ENCODE measurements at regions not wholly inside any gene's neighbourhood (a gene's known extent, or its start where the extent isn't known, plus 50 kb on each side); places are given as distances from the start of the nearest gene placed in this dataset.
A peak's percentile ranks its signal among the peaks of the same experiment; 100 is the strongest.

DNA sequence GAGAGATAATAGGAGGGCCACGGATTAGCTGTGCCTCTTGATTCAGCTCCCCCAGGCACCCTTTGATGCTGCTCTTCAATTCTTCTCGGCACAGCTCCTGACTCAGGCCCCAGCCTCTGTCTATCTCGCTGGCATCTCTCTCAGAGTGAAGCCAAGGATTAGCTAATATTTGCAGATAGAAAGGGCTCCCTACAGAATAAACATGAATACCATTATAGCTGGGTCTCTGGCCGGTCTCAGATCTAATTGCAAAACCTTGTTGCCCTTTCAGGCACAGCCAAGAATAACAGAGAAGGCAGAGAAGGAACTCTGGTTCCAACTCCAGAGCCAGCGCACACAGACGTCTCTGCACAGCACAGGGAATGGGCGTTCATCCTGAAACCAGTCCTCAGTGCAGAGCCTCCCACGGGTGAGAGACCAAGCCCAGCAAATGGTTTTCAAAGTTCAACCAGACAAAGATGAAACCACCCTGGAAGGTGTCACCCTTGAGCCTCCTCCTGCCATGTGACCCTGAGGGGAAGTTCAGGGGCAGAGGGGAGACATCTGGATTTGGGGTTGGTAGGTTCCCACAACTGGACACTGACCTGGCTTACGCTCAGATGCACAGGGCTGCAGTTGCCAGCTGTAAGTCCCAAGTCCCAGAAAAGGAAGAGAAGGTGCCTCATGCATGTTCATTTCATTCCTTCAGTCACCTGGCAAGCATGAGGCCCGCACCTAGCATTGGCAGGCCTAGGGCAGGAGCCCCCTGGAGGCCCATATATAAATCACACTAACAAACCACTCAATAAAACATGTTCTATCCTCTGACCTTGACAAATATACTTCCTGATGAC, 394.0 kb downstream of the NPHP4 start:
- no peaks in the 10 kb centered on the region for H3K4me1 ChIP-seq (ENCODE audit: control insufficient read depth in 1 of 2, insufficient read depth in 2 of 2, low read length in 2 of 2)
- H3K4me2 ChIP-seq (ENCODE audit: low read length) = no peak overlapping the region
- H3K79me2 ChIP-seq (ENCODE audit: insufficient read depth, low read length) = no peaks in the 10 kb centered on the region
- H3K27ac ChIP-seq (ENCODE audit: low read depth, low read length) = no peak overlapping the region
- ChIA-PET CTCF (interaction anchor here (0.8 kb wide), 1 partner anchor 88 kb away, joined by 3 read pairs; no protein-coding TSS in a partner anchor), POLR2A (no interaction called here), RAD21 (ENCODE audit: low non-redundant PET in 1 of 2, low total read pairs in 2 of 2, uncharacterized antibody in 2 of 2, unreplicated experiment in 2 of 2) (no interaction called here)
- DNase-seq (ENCODE audit: low read depth, low spot score) = no peak
- H3K36me3 ChIP-seq (ENCODE audit: control insufficient read depth in 1 of 2, insufficient read depth in 2 of 2, low read length in 2 of 2) = no peaks in the 10 kb centered on the region
- peak; percentile 20; the same call in 1 of the 2 replicates for TF ChIP-seq RAD21 (IDR thresholded peaks at IDR 0.05; ENCODE audit: low read depth)
- no peak for TF ChIP-seq CEBPB (IDR thresholded peaks at IDR 0.05; ENCODE audit: low read depth)
- TF ChIP-seq JUND (IDR thresholded peaks at IDR 0.05) = no peak
- TF ChIP-seq, protein P1, sequence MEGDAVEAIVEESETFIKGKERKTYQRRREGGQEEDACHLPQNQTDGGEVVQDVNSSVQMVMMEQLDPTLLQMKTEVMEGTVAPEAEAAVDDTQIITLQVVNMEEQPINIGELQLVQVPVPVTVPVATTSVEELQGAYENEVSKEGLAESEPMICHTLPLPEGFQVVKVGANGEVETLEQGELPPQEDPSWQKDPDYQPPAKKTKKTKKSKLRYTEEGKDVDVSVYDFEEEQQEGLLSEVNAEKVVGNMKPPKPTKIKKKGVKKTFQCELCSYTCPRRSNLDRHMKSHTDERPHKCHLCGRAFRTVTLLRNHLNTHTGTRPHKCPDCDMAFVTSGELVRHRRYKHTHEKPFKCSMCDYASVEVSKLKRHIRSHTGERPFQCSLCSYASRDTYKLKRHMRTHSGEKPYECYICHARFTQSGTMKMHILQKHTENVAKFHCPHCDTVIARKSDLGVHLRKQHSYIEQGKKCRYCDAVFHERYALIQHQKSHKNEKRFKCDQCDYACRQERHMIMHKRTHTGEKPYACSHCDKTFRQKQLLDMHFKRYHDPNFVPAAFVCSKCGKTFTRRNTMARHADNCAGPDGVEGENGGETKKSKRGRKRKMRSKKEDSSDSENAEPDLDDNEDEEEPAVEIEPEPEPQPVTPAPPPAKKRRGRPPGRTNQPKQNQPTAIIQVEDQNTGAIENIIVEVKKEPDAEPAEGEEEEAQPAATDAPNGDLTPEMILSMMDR (IDR thresholded peaks at IDR 0.05 in 2 of 3, conservative IDR thresholded peaks at IDR 0.05 in 1 of 3; ENCODE audit: borderline replicate concordance in 1 of 3, insufficient read depth in 1 of 3, low read depth in 2 of 3, low read length in 2 of 3) = peak; percentile 16 to 49 (median 48); a peak in 3 of 6 replicates
- no peak for TF ChIP-seq ATF3 (IDR thresholded peaks at IDR 0.05)
- TF ChIP-seq TCF7L2 (IDR thresholded peaks at IDR 0.05; ENCODE audit: borderline replicate concordance, extremely low read depth, insufficient read depth, insufficient read length) = no peak
- no peak for TF ChIP-seq EZH2phosphoT487 (IDR thresholded peaks at IDR 0.05; ENCODE audit: borderline replicate concordance)
- peak; percentile 81 for ATAC-seq
- H3K9me2 ChIP-seq (ENCODE audit: insufficient read depth) = no peaks in the 10 kb centered on the region
- peaks cover 27% of the 10 kb centered on the region; the same call in 1 of the 2 replicates for H3K27me3 ChIP-seq (ENCODE audit: insufficient read depth, low read length)
- H2AFZ ChIP-seq (ENCODE audit: low read depth, low read length, poor library complexity, severe bottlenecking) = no peak overlapping the region
- H3K4me3 ChIP-seq (replicated peaks in 1 of 2; ENCODE audit: low read depth in 1 of 2, low read length in 2 of 2) = no peak overlapping the region
- no peak overlapping the region for H3K9ac ChIP-seq (ENCODE audit: low read length)
- intact Hi-C loops (cut with micrococcal nuclease) = no loop called here
- BruUV-seq (replicated peaks) = no TSS peak
- no peaks in the 10 kb centered on the region for H4K20me1 ChIP-seq (ENCODE audit: insufficient read depth)
- no peaks in the 10 kb centered on the region for H3K9me3 ChIP-seq (ENCODE audit: control insufficient read depth in 1 of 2, insufficient read depth in 1 of 2, low read depth in 1 of 2, low read length in 2 of 2)

Measured in HCT116 (cell line).